ENCODE measurements at regions not wholly inside any gene's neighbourhood (a gene's known extent, or its start where the extent isn't known, plus 50 kb on each side); places are given as distances from the start of the nearest gene placed in this dataset.
"Not testable (repeated sequence)": the region's sequence is repeated elsewhere in the genome, so short reads cannot be mapped to it uniquely, and the experiment has no call there.

DNA sequence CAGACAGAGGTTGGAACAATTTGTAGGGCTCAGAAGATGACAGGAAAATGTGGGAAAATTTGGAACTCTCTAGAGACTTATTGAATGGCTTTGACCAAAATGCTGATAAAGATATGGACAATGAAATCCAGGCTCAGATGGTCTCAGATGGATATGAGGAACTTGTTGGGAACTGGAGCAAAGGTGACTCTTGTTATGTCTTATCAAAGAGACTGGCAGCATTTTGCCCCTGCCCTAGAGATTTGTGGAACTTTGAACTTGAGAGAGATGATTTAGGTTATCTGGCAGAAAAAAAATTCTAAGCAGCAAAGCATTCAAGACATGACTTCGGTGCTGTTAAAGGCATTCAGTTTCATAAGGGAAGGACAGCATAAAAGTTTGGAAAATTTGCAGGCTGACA, 347.9 kb upstream of the RPS23 start:
- not testable (repeated sequence) for DNase-seq (ENCODE audit: low read depth in 4 of 4, low spot score in 3 of 4)

GRCh38 chr5:82624062-82624461, 345.9 kb upstream of the RPS23 start:
- DNase-seq (ENCODE audit: low read depth in 4 of 4, low spot score in 3 of 4) = no peak

DNA sequence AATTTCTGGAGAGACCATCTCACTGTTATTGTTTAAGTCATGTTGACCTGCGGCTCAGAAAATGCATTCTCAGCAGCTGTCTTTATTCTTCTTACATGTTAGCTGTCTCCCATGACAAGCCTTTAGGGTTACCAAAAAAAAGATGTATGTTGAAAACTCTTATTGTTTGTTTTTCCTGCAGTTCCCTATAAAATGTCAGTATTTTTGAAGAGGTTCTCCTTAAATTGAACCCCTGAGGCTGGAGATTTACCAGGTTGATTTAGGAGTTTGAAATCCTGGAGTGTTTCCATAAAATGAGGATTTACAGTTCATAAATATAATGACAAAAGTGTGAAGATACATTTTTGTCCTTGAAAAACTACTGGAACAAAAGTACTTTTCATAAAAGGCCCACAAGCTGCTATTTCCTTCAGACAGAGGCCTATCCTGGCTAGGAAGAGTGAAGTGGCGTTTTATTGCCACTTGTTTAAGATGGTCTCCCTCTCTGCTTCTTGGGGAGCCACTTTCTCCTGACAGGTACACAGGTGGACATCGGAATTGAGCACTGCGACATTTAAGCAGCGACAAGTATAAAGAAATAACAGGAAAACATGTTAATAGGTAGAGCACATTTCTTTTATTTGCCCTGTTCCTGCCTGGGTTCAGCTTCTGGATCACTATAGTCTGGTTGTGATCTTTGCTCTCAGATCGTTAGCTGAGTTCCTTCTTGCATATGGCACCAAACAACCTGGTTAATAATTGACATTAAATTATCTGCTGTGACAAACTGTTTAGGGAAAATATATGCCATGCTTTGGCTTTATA, 344.8 kb upstream of the RPS23 start:
- no peak for DNase-seq (ENCODE audit: low read depth in 4 of 4, low spot score in 3 of 4)

- DNase-seq (ENCODE audit: low read depth in 4 of 4, low spot score in 3 of 4) = no peak
Observed at GRCh38 chr5:82622205-82622604, 344.1 kb upstream of the RPS23 start.

GRCh38 chr5:82620957-82621600, 342.9 kb upstream of the RPS23 start:
- DNase-seq (ENCODE audit: low read depth in 4 of 4, low spot score in 3 of 4) = no peak

GRCh38 chr5:82619097-82619496, 340.9 kb upstream of the RPS23 start:
- no peak for DNase-seq (ENCODE audit: low read depth in 4 of 4, low spot score in 3 of 4)

DNA sequence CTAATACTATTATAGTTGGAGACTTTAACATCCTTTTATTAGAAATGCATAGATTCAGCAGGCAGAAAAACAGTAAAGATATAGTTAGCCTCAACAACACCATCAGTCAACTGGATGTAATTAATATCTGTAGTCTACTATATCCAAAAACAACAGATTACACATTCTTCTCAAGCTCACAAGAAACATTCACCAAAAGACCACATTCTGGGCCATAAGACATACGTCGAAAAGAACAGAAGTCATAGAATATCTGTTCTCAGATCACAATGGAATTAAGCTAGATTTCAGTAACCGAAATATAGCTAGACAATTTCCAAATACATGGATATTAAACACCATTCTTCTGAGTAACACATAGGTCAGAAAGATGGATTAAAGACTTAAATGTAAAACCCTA, 336.6 kb upstream of the RPS23 start:
- DNase-seq (ENCODE audit: low read depth in 4 of 4, low spot score in 3 of 4) = no peak

DNA sequence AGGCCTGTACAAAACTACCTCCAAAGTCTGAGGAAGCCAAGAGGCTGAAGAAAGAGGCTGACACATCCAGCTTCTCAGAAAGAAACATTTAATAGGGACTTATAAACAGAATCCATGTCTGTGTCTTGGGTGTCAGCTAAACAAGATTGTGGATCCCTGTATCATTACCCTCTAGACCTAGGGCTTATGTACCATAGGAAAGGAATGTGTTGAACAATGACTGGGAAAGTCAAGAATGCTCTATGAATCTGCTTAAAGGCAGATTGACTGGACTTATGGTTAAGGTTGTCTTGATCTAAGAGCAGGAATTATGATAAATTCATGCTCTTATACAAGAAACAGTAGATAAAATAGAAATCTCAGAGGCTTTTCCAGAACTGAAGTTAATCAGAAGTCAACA, 335.7 kb upstream of the RPS23 start:
- no peak for DNase-seq (ENCODE audit: low read depth in 4 of 4, low spot score in 3 of 4)

- DNase-seq (ENCODE audit: low read depth in 4 of 4, low spot score in 3 of 4) = no peak
Observed at GRCh38 chr5:82610686-82611085, 332.5 kb upstream of the RPS23 start.

GRCh38 chr5:82605441-82605973, 327.4 kb upstream of the RPS23 start:
- DNase-seq (ENCODE audit: low read depth in 4 of 4, low spot score in 3 of 4) = no peak

GRCh38 chr5:82603033-82603987, 325.2 kb upstream of the RPS23 start:
- no peak for DNase-seq (ENCODE audit: low read depth in 4 of 4, low spot score in 3 of 4)

DNA sequence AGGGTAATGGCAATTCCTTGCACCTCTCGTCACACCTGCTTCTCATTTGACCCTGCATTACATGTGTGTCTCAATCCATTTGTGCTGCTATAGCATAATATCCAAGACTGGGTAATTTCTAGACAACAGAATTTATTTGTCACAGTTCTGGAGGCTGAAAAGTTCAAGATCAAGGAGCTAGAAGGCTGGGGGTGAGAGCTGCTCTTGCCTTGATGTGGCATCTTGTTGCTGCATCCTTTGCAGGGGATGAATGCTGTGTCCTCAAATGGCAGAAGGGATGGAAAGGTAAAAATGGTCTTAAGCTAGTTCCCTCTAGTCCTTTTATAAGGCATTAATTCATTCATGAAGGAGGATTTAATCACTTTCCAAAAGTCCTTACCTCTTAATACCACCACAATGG, 323.7 kb upstream of the RPS23 start:
- no peak for DNase-seq (ENCODE audit: low read depth in 4 of 4, low spot score in 3 of 4)

DNA sequence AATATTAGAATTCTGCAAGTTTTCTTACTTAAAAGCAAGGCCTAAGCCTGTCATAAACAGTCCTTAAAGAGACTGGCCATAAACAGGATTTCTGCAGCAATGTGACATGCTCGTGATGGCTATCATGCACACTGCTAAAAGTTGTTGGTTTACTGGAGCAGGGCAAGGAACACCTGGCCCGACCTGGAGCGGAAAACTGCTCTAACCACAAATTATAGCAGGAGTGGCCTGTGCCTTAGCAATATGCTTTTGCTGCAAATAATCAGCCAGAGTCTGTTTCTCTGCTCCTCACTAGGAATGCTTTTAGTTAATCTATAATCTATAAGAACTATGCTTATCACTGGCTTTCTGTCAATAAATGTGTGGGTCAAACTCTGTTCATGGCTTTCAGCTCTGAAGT, 322.9 kb upstream of the RPS23 start:
- no peak for DNase-seq (ENCODE audit: low read depth in 4 of 4, low spot score in 3 of 4)

DNA sequence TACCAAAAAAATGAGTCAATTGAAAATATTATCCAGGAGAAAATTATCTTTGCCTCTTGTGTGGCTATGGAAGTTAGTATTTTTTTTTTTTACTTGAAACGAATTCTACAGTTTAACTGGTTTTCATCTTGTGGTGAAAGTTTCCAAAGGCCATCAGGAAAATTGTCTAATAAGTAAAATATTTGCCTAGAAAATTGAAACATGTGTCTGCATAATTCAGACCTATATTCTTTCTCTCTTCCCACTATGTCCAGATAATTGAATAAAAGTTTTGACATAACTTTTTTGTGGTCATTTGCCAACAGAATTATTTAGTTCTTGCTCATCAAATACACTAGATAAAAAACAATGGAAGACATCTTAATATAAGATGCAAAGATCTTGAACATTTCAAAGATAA, 321.5 kb upstream of the RPS23 start:
- DNase-seq (ENCODE audit: low read depth in 4 of 4, low spot score in 3 of 4) = no peak

DNA sequence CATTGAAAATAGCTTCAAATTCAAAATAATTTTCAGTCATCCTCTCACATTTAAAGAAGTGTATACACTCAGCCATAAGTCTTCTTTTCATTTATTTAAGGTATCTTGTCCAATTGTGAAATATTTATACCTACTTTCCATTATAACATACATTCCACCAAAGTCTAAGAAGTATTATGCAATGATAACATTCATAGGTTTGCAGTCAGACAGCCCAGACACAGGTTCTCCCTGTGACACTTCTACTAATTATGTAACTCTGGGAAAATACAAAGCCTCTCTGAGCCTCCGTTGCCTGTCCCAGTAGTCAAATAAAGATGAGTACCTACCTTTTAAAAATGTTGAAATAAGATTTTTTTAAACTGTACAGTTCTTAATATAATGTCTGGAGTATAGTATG, 320.9 kb upstream of the RPS23 start:
- no peak for DNase-seq (ENCODE audit: low read depth in 4 of 4, low spot score in 3 of 4)

DNA sequence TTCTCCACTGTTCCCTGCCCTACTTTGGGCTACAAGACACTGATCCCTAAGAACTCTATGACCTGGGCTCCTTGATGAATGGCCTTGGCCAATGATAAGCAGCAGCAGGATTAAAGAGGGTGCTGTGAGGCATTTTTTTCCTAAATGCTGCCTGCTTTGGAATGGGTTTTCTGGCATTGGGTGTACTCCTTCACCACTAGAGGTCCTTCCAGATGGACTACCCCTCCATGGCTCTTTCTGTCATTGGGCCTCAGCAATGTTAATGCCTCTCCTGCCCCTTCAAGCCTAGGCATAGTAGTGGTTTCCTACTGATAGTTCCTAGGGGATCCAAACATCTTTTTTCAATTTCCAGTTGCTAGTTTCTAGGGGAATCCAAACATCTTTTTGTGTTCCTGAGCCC, 319.3 kb upstream of the RPS23 start:
- no peak for DNase-seq (ENCODE audit: low read depth in 4 of 4, low spot score in 3 of 4)

DNA sequence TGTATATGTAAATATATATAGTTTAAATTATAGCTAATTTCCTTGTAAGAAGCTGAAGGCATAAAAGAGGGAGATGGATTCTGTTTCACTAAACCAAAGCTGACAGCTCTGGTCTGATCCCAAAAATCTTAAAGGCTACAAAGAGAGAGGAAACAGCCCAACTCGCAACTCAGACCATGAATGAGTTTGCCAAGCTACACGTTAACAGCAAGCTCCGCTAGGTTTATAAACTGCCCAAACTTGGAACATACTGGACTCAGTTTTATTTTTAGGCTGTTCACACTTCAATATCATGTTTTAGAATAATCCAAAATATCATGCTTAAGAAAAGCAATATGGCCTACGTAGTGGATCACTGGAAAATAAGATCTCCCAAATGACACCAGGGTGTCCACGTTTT, 318.3 kb upstream of the RPS23 start:
- no peak for DNase-seq (ENCODE audit: low read depth in 4 of 4, low spot score in 3 of 4)

DNA sequence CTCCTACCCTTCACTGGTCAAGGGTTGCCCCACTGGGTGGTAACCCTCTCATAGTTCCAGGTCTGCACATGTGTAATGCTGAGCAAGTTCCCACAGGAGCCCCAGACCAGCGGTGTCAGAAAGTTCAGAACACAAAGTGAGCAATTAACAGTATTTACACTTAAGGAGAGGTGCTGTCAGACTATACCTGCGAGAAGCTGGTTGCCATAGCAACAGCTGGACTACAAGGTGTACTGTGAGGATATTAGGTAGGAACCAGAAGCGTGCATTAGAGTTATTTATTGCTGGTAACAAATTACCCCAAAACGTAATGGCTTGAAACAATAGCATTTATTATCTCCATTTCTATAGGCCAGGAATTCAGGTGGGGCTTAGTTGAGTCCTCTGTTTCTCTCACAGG, 317.0 kb upstream of the RPS23 start:
- DNase-seq (ENCODE audit: low read depth in 4 of 4, low spot score in 3 of 4) = no peak

GRCh38 chr5:82594097-82594496, 315.9 kb upstream of the RPS23 start:
- DNase-seq (ENCODE audit: low read depth in 4 of 4, low spot score in 3 of 4) = no peak

- DNase-seq (ENCODE audit: low read depth in 4 of 4, low spot score in 3 of 4) = no peak
Observed at GRCh38 chr5:82593481-82593880, 315.3 kb upstream of the RPS23 start.

GRCh38 chr5:82591021-82591515, 312.9 kb upstream of the RPS23 start:
- DNase-seq (ENCODE audit: low read depth in 4 of 4, low spot score in 3 of 4) = no peak

Measured in right renal pelvis (tissue), 4 donors.